ENCODE measurements at regions not wholly inside any gene's neighbourhood (a gene's known extent, or its start where the extent isn't known, plus 50 kb on each side); places are given as distances from the start of the nearest gene placed in this dataset.

GRCh38 chr2:147030966-147031720, 813.7 kb upstream of the ACVR2A start:
- no peak for TF ChIP-seq CTCF (IDR thresholded peaks at IDR 0.05)
- no peak overlapping the region for H3K4me3 Mint-ChIP-seq
- ChIA-PET CTCF (no interaction called here), POLR2A (no interaction called here)
- H3K27ac Mint-ChIP-seq: no peak overlapping the region
- Histone ChIP-seq H3K4me1 (ENCODE audit: insufficient read depth, low read length) (no peaks in the 10 kb centered on the region), H3K9me3 (ENCODE audit: control insufficient read depth in 1 of 2, insufficient read depth in 1 of 2, low read length in 2 of 2) (no peaks in the 10 kb centered on the region), H3K27ac (ENCODE audit: low read depth in 1 of 2, low read length in 2 of 2) (no peak overlapping the region), H3K36me3 (ENCODE audit: insufficient read depth, low read length) (no peaks in the 10 kb centered on the region), H3K27me3 (ENCODE audit: control insufficient read depth in 1 of 2, insufficient read depth in 2 of 2, low read length in 2 of 2) (no peaks in the 10 kb centered on the region), H3K4me3 (ENCODE audit: low read length) (no peak overlapping the region)
- no peaks in the 10 kb centered on the region for H3K9me3 Mint-ChIP-seq
- peaks cover 9% of the 10 kb centered on the region for H3K27me3 Mint-ChIP-seq
- no peaks in the 10 kb centered on the region for H3K4me1 Mint-ChIP-seq (ENCODE audit: low read depth)
- ATAC-seq (ENCODE audit: poor library complexity) (no peak), DNase-seq (no peak)
- intact Hi-C loops (cut with DNase I, micrococcal nuclease): no loop called here
- no peaks in the 10 kb centered on the region for H3K36me3 Mint-ChIP-seq (ENCODE audit: low read depth)

- H3K4me3 Mint-ChIP-seq: no peak overlapping the region
- no peaks in the 10 kb centered on the region for H3K27me3 ChIP-seq (ENCODE audit: control insufficient read depth in 1 of 2, insufficient read depth in 2 of 2, low read length in 2 of 2)
- intact Hi-C loops (cut with DNase I, micrococcal nuclease): no loop called here
Observed at GRCh38 chr2:147027436-147027835, 817.4 kb upstream of the ACVR2A start.

GRCh38 chr2:147026664-147027295, 818.0 kb upstream of the ACVR2A start:
- Histone ChIP-seq H3K4me3 (ENCODE audit: low read length) (no peak overlapping the region), H3K4me1 (ENCODE audit: insufficient read depth, low read length) (no peaks in the 10 kb centered on the region), H3K27me3 (ENCODE audit: control insufficient read depth in 1 of 2, insufficient read depth in 2 of 2, low read length in 2 of 2) (no peaks in the 10 kb centered on the region), H3K9me3 (ENCODE audit: control insufficient read depth in 1 of 2, insufficient read depth in 1 of 2, low read length in 2 of 2) (peaks cover 0 to 13% of the 10 kb centered on the region in 2 experiments), H3K27ac (ENCODE audit: low read depth in 1 of 2, low read length in 2 of 2) (no peak overlapping the region), H3K36me3 (ENCODE audit: insufficient read depth, low read length) (no peaks in the 10 kb centered on the region)
- no peak for TF ChIP-seq CTCF (IDR thresholded peaks at IDR 0.05)
- POLR2A ChIA-PET: no interaction called here
- DNase-seq (no peak), ATAC-seq (ENCODE audit: poor library complexity) (no peak)
- H3K4me3 Mint-ChIP-seq: no peak overlapping the region
- H3K36me3 Mint-ChIP-seq (ENCODE audit: low read depth): no peaks in the 10 kb centered on the region
- intact Hi-C loops (cut with DNase I, micrococcal nuclease): no loop called here
- CTCF ChIA-PET: no interaction called here
- H3K4me1 Mint-ChIP-seq (ENCODE audit: low read depth): no peaks in the 10 kb centered on the region
- H3K27ac Mint-ChIP-seq: no peak overlapping the region
- peaks cover 5% of the 10 kb centered on the region for H3K27me3 Mint-ChIP-seq
- H3K9me3 Mint-ChIP-seq: peaks cover 5% of the 10 kb centered on the region

More at GRCh38 chr2:147027436-147027835, 817.4 kb upstream of the ACVR2A start:
- Histone ChIP-seq H3K27ac (ENCODE audit: low read depth in 1 of 2, low read length in 2 of 2) (no peak overlapping the region), H3K36me3 (ENCODE audit: insufficient read depth, low read length) (no peaks in the 10 kb centered on the region), H3K9me3 (ENCODE audit: control insufficient read depth in 1 of 2, insufficient read depth in 1 of 2, low read length in 2 of 2) (peaks cover 0 to 13% of the 10 kb centered on the region in 2 experiments), H3K4me3 (ENCODE audit: low read length) (no peak overlapping the region), H3K4me1 (ENCODE audit: insufficient read depth, low read length) (no peaks in the 10 kb centered on the region)
- H3K36me3 Mint-ChIP-seq (ENCODE audit: low read depth): no peaks in the 10 kb centered on the region
- ATAC-seq (ENCODE audit: poor library complexity) (no peak), DNase-seq (no peak)
- POLR2A ChIA-PET: no interaction called here
- TF ChIP-seq CTCF (IDR thresholded peaks at IDR 0.05): no peak
- H3K27me3 Mint-ChIP-seq: peaks cover 5% of the 10 kb centered on the region
- H3K9me3 Mint-ChIP-seq: peaks cover 5% of the 10 kb centered on the region
- no peaks in the 10 kb centered on the region for H3K4me1 Mint-ChIP-seq (ENCODE audit: low read depth)
- H3K27ac Mint-ChIP-seq: no peak overlapping the region
- CTCF ChIA-PET: no interaction called here
